Common myeloid progenitor, CD34-positive (primary cell): ENCODE measurements at regions not wholly inside any gene's neighbourhood (a gene's known extent, or its start where the extent isn't known, plus 50 kb on each side); places are given as distances from the start of the nearest gene placed in this dataset.

ENCODE experiments used
- CTCF ChIA-PET: fragments of 350-600 bp; sonication (Branson Sonifier 250); formaldehyde crosslinking; loops from one replicate; lab custom pipeline; 2021; ENCODE audit warnings: antibody characterized with exemption; lab: Charles Lee
- POLR2A ChIA-PET: fragments of 350-600 bp; sonication (Branson Sonifier 250); formaldehyde crosslinking; loops from one replicate; lab custom pipeline; 2021; ENCODE audit warnings: antibody characterized with exemption; lab: Charles Lee
- DNase-seq, 3 donors: peaks; one replicate each; pipeline versions ENCODE4 v3.0.0 to v3.0.0-alpha.2; 2013
- H3K27ac ChIP-seq, 2 experiments: 1 replicate in 1 of 2; 2 replicates in 1 of 2; pipeline ENCODE4 v1.7.0; 2013; ENCODE audit warnings: inconsistent platforms in 2 of 2, low read length in 2 of 2, mild to moderate bottlenecking in 2 of 2, low read depth in 1 of 2, moderate library complexity in 1 of 2; ENCODE audit not compliant: severe bottlenecking in 2 of 2, insufficient read depth in 1 of 2, poor library complexity in 1 of 2
- H3K27me3 ChIP-seq, 5 experiments: replicated peaks in 2 of 5; 1 replicate in 3 of 5; 2 replicates in 2 of 5; pipeline versions ENCODE4 v1.6.1 to v1.7.0; 2013; ENCODE audit warnings: low read length in 4 of 5, mild to moderate bottlenecking in 2 of 5, moderate library complexity in 2 of 5, inconsistent platforms in 1 of 5; ENCODE audit not compliant: insufficient read depth in 5 of 5, control insufficient read depth in 4 of 5
- H3K36me3 ChIP-seq, 4 experiments: 1 replicate in 2 of 4; 2 replicates in 2 of 4; pipeline versions ENCODE4 v1.6.1 to v1.7.0; 2013; ENCODE audit warnings: low read length in 3 of 4, control low read depth in 1 of 4, mild to moderate bottlenecking in 1 of 4; ENCODE audit not compliant: control insufficient read depth in 4 of 4, insufficient read depth in 4 of 4
- H3K4me1 ChIP-seq, 4 experiments: 1 replicate in 3 of 4; 2 replicates in 1 of 4; pipeline versions ENCODE4 v1.6.1 to v1.7.1; 2013; ENCODE audit warnings: low read length in 3 of 4, mild to moderate bottlenecking in 3 of 4, control low read depth in 1 of 4, inconsistent platforms in 1 of 4, moderate library complexity in 1 of 4; ENCODE audit not compliant: control insufficient read depth in 4 of 4, insufficient read depth in 4 of 4; ENCODE audit errors: control extremely low read depth in 1 of 4
- H3K4me3 ChIP-seq, 7 experiments: 1 replicate in 4 of 7; 2 replicates in 3 of 7; pipeline versions ENCODE4 v1.5.1 to v1.7.0; 2013; ENCODE audit warnings: mild to moderate bottlenecking in 7 of 7, low read length in 6 of 7, moderate library complexity in 6 of 7, inconsistent platforms in 2 of 7, low read depth in 2 of 7, control low read depth in 1 of 7; ENCODE audit not compliant: insufficient read depth in 4 of 7, control insufficient read depth in 1 of 7; ENCODE audit errors: extremely low read depth in 1 of 7
- H3K9me3 ChIP-seq, 5 experiments: 1 replicate in 4 of 5; 2 replicates in 1 of 5; pipeline versions ENCODE4 v1.6.1 to v1.7.1; 2013; ENCODE audit warnings: low read length in 4 of 5, mild to moderate bottlenecking in 2 of 5, inconsistent platforms in 1 of 5, low read depth in 1 of 5, moderate library complexity in 1 of 5; ENCODE audit not compliant: control insufficient read depth in 4 of 5, insufficient read depth in 2 of 5; ENCODE audit errors: control extremely low read depth in 1 of 5
- WGBS: methylation state at CpG from one replicate; pipeline ENCODE4 v1.1.5; 2013; ENCODE audit not compliant: insufficient coverage; 5-methylcytosine and 5-hydroxymethylcytosine counted together

DNA sequence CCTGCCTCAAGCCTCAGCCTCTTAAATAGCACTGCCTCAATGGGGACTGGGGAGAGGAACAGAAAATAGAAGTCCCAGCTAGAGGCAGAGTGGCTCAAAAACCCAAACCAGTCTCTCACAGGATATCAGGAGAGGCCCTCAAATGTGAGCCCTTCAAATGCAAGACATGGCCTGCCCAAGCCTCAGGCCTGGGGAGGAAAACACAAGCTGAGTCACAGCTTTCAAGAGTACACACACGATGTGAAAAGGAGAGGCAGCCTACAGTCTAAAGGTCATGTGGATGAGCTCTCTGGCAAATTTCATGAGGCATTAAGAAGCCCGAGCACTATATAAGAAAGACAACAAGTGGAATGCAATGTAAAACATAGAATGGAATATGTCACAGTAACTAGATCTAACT, 316.6 kb upstream of the MEX3C start:
- Histone ChIP-seq H3K4me1 (no peaks in the 10 kb centered on the region), H3K4me3 (no peak overlapping the region), H3K27me3 (no peaks in the 10 kb centered on the region), H3K9me3 (peaks cover 0 to under 1% (median 0%) of the 10 kb centered on the region in 5 experiments), H3K36me3 (no peaks in the 10 kb centered on the region), H3K27ac (no peak overlapping the region)
- DNase-seq = no peak
- POLR2A ChIA-PET = no interaction called here
- CTCF ChIA-PET = interaction anchor here (1.0 kb wide), 1 partner anchor 12 kb away, joined by 4 read pairs; no protein-coding TSS in a partner anchor
- WGBS = 100% methylated on average over 2 of the region's 2 CpGs

DNA sequence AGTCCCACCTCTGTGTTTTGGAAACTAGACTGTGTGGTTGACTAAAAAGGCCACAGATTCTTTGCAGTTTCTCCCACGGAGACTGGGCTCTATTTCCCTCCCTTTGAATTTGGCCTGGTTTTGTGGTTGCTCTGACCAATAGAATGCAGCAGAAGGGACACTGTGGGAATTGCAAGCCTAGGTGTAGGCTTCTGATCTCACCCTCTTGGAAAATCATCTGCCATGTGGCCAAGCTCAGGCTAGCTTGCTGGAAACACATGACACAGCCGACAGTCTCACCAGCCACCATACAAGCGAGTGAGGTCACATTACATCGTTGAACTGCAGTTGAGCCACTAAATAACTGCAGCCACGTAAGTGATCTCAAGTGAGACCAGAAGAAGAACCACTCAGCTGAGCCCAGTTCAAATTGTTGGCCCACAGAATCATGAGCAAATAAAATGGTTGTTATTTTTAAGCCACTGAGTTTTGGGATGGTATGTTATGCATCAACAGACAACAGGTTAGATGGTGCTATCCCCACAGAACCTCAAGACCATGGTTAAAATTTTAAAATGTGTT, 319.1 kb upstream of the MEX3C start:
- CTCF ChIA-PET = no interaction called here

DNA sequence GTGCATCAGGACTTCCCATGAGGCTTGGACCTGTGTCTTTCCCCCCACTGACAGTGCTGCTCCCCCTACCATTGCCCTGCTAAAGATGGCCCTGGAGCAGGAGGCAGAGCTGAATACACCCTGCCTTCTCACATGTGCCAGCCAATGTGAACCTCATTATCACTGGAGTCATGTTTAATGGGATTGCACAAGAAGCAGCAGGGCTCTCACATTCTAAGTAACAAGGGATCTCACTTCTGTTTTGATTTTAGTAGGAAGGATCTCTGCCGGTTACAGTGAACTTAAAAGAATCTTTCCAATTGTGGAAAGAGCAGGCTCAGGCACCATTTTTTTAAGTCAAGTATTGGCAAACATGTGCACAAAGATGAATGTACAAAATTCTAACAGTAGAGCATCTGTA, 322.1 kb upstream of the MEX3C start:
- H3K9me3 ChIP-seq = no peaks in the 10 kb centered on the region
- DNase-seq = no peak
- no peak overlapping the region for H3K27ac ChIP-seq
- H3K36me3 ChIP-seq = no peaks in the 10 kb centered on the region
- ChIA-PET POLR2A (no interaction called here), CTCF (no interaction called here)
- no peaks in the 10 kb centered on the region for H3K27me3 ChIP-seq
- no peaks in the 10 kb centered on the region for H3K4me1 ChIP-seq
- no peak overlapping the region for H3K4me3 ChIP-seq
- WGBS = 71% methylated on average over 1 of the region's 1 CpG

More for the DNA sequence above, 319.1 kb upstream of the MEX3C start:
- H3K9me3 ChIP-seq = no peaks in the 10 kb centered on the region
- no peak overlapping the region for H3K4me3 ChIP-seq
- H3K4me1 ChIP-seq = no peaks in the 10 kb centered on the region
- no peak overlapping the region for H3K27ac ChIP-seq
- no peaks in the 10 kb centered on the region for H3K27me3 ChIP-seq
- WGBS = 91% methylated on average over 5 of the region's 5 CpGs
- POLR2A ChIA-PET = no interaction called here
- no peaks in the 10 kb centered on the region for H3K36me3 ChIP-seq
- DNase-seq = no peak

DNA sequence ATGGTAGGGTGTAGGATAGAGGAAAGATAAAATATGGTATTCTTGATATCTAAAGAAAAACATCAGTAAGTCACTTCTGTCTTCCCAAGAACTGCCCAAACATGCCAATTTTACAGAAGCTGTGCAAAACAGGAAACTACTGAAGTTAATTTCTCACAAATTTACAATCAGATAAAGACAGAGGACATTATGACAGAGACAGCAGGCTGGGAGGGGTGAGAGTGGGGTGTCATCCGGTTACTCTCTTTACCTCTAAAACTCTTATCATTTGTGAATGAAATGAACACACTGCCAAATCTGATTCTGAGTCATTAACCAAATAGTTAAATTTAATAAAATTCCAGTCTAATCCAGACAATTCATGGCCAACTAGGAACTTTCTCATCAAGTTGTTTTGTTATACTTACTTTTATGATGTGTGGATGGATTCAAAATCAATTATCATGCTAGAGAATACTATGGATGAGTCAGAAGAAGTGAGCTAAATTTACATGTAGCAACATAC, 323.2 kb upstream of the MEX3C start:
- no peak for DNase-seq
- Histone ChIP-seq H3K4me3 (no peak overlapping the region), H3K9me3 (no peaks in the 10 kb centered on the region), H3K36me3 (no peaks in the 10 kb centered on the region), H3K27me3 (no peaks in the 10 kb centered on the region), H3K4me1 (no peaks in the 10 kb centered on the region), H3K27ac (no peak overlapping the region)
- ChIA-PET POLR2A (no interaction called here), CTCF (no interaction called here)
- no CpG with 5 or more reads among the region's 1 CpG for WGBS

DNA sequence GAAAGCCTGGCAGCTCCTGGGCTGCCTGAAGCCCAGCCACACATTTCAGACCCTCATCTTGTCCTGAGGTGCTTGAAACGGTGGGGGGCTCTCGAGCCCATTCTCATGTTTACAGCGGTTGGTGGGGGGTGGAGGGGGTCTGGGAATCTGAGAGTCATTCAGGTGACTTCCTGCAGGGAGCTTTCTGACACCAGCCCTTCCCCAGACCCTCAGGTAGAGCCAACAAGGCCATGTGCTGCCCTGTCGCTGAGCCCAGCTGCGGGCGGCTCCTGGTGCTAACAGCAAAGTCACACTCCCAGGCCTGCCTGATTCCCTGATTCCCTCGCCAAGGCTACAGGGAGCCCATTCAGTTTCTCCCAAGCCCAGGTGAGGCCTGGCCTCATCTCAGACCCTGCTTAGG, 324.9 kb upstream of the MEX3C start:
- Histone ChIP-seq H3K4me3 (no peak overlapping the region), H3K9me3 (no peaks in the 10 kb centered on the region), H3K27ac (no peak overlapping the region), H3K36me3 (no peaks in the 10 kb centered on the region), H3K4me1 (no peaks in the 10 kb centered on the region), H3K27me3 (no peaks in the 10 kb centered on the region)
- DNase-seq = no peak
- WGBS = 63% methylated on average over 4 of the region's 7 CpGs
- ChIA-PET POLR2A (no interaction called here), CTCF (no interaction called here)

DNA sequence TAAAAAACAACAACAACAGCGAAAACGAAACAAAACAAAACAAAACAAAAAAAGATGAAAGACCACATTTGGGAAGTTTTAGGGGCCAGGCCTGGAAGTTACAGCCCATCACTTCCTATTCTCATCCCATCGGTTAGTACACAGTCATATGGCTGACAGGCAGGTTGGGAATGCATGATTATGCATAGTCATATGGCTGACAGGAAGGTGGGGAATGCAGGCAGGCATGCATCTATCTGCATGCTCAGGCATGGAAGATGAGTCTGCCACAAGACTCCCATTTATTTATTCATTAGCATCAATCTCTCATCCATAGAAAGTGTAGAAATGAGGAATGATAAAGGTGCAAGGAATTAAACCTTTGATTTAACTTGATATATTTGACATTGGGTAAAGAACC, 325.3 kb upstream of the MEX3C start:
- H3K36me3 ChIP-seq = no peaks in the 10 kb centered on the region
- POLR2A ChIA-PET = no interaction called here
- CTCF ChIA-PET = no interaction called here
- no peaks in the 10 kb centered on the region for H3K9me3 ChIP-seq
- H3K4me3 ChIP-seq = no peak overlapping the region
- H3K4me1 ChIP-seq = no peaks in the 10 kb centered on the region
- DNase-seq = no peak
- H3K27ac ChIP-seq = no peak overlapping the region
- H3K27me3 ChIP-seq = no peaks in the 10 kb centered on the region
- 80% methylated on average over 1 of the region's 3 CpGs for WGBS

DNA sequence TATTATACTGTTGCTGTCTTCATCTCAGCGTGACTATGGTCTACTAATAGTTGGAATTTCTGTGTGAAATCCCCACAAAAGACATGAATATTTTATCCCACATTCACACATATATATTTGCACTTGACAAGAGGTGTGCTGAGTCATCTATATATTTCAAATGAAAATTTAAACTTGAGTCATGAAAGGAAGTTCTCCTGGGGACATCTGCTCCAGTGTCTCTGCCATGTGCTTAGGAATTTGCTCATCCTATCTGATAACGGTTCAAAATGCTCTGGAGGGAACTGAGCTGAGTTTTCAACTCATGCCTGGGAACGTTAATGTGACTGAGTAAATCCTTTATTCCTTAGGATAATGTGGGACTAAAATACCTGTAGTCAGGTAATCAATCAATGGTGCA, 326.2 kb upstream of the MEX3C start:
- no peaks in the 10 kb centered on the region for H3K36me3 ChIP-seq
- POLR2A ChIA-PET = no interaction called here
- no peaks in the 10 kb centered on the region for H3K27me3 ChIP-seq
- H3K9me3 ChIP-seq = no peaks in the 10 kb centered on the region
- H3K4me1 ChIP-seq = no peaks in the 10 kb centered on the region
- no peak for DNase-seq
- CTCF ChIA-PET = no interaction called here
- no peak overlapping the region for H3K4me3 ChIP-seq
- WGBS = 73% methylated on average over 2 of the region's 3 CpGs
- no peak overlapping the region for H3K27ac ChIP-seq
